Lung (tissue), 11 donors: ENCODE measurements at regions not wholly inside any gene's neighbourhood (a gene's known extent, or its start where the extent isn't known, plus 50 kb on each side); places are given as distances from the start of the nearest gene placed in this dataset.

Experiments
- ATAC-seq: fragments of 200-7000 bp; cut with Tn5 transposase; one replicate; pipeline ENCODE4 v1.9.1; 2020; ENCODE audit warnings: moderate number of reproducible peaks; ENCODE audit not compliant: insufficient read depth, low FRiP score
- DNase-seq, 3 donors: peaks; one replicate each; pipeline ENCODE4 v3.0.0-alpha.2; 2013 to 2017
- H3K27ac ChIP-seq, 2 donors: one replicate each; pipeline ENCODE4 v1.5.1; 2013; ENCODE audit warnings: mild to moderate bottlenecking in 2 of 2, moderate library complexity in 2 of 2, control low read depth in 1 of 2, inconsistent platforms in 1 of 2, low read depth in 1 of 2, low read length in 1 of 2
- H3K27me3 ChIP-seq, 3 donors: one replicate each; pipeline ENCODE4 v1.5.1; 2013; ENCODE audit warnings: low read length in 2 of 3; ENCODE audit not compliant: control insufficient read depth in 3 of 3, insufficient read depth in 3 of 3
- H3K36me3 ChIP-seq, 4 donors: one replicate each; pipeline ENCODE4 v1.5.1; 2013; ENCODE audit warnings: low read length in 4 of 4, mild to moderate bottlenecking in 1 of 4, moderate library complexity in 1 of 4; ENCODE audit not compliant: control insufficient read depth in 4 of 4, insufficient read depth in 4 of 4
- H3K4me1 ChIP-seq, 5 donors: one replicate each; pipeline ENCODE4 v1.5.1; 2013; ENCODE audit warnings: low read length in 5 of 5, mild to moderate bottlenecking in 2 of 5, moderate library complexity in 1 of 5; ENCODE audit not compliant: control insufficient read depth in 5 of 5, insufficient read depth in 5 of 5
- H3K4me3 ChIP-seq: one replicate; pipeline ENCODE4 v1.5.1; 2013; ENCODE audit warnings: mild to moderate bottlenecking, control low read depth, moderate library complexity
- H3K9ac ChIP-seq, 2 donors: one replicate each; pipeline ENCODE4 v1.5.1; 2013; ENCODE audit warnings: low read length in 2 of 2, control low read depth in 1 of 2; ENCODE audit not compliant: insufficient read depth in 1 of 2
- H3K9me3 ChIP-seq, 4 donors: one replicate each; pipeline ENCODE4 v1.5.1; 2013; ENCODE audit warnings: low read length in 3 of 4, mild to moderate bottlenecking in 1 of 4, moderate library complexity in 1 of 4; ENCODE audit not compliant: control insufficient read depth in 4 of 4, insufficient read depth in 3 of 4
- WGBS, 2 donors: extraction: QIAGEN DNeasy Blood & Tissue Kit; methylation state at CpG; one replicate each; pipeline ENCODE4 v1.1.7; 2013; 5-methylcytosine and 5-hydroxymethylcytosine counted together
- TF ChIP-seq, protein P1 (sequence below): IDR thresholded peaks from 2 replicates; pipeline ENCODE4 v1.5.1; 2012; ENCODE audit warnings: mild to moderate bottlenecking; ENCODE audit errors: control extremely low read depth, extremely low read depth
- donor health status: control.
- donor health status: control.
- donor health status: Bipolar disorder and iron deficiency.
- donor health status: healthy.
- donor health status: DM: yes; HTN: yes; CAD: no.

DNA sequence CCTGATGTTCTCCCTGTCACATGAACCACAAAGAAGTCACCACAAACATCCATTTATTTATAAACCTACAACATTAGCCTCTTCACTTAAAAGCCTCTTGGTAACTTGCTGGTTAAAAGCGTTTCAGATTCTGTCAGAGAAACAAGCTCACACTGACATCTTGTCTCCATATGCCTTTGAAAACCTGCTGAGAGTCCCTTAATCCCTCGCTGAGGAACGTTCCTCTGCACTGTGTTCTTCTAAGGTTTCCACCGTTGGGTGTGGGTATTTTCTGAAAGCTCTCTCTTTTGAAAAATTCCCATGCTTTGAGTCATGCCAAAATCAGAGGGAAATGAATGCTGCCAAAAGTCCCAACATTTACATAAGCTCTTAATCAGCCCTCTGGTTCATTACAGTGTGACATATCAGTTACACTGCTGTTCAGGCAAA, 149.8 kb downstream of the CCDC34 start:
- TF ChIP-seq, protein P1, sequence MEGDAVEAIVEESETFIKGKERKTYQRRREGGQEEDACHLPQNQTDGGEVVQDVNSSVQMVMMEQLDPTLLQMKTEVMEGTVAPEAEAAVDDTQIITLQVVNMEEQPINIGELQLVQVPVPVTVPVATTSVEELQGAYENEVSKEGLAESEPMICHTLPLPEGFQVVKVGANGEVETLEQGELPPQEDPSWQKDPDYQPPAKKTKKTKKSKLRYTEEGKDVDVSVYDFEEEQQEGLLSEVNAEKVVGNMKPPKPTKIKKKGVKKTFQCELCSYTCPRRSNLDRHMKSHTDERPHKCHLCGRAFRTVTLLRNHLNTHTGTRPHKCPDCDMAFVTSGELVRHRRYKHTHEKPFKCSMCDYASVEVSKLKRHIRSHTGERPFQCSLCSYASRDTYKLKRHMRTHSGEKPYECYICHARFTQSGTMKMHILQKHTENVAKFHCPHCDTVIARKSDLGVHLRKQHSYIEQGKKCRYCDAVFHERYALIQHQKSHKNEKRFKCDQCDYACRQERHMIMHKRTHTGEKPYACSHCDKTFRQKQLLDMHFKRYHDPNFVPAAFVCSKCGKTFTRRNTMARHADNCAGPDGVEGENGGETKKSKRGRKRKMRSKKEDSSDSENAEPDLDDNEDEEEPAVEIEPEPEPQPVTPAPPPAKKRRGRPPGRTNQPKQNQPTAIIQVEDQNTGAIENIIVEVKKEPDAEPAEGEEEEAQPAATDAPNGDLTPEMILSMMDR: no peak
- Histone ChIP-seq H3K4me3 (no peak overlapping the region), H3K4me1 (peaks cover 0 to 32% (median 13%) of the 10 kb centered on the region in 5 donors), H3K9ac (no peak overlapping the region), H3K27ac (no peak overlapping the region), H3K36me3 (no peaks in the 10 kb centered on the region), H3K9me3 (no peaks in the 10 kb centered on the region), H3K27me3 (peaks cover 0 to under 1% (median 0%) of the 10 kb centered on the region in 3 donors)
- ATAC-seq (no peak), DNase-seq (peak in 2 of 3 donors; percentile 81 to 85)
- 27 to 36% methylated on average over 4 of the region's 4 CpGs for WGBS, 2 donors

- no peak for ATAC-seq
- no peak overlapping the region for H3K9ac ChIP-seq
- no peak overlapping the region for H3K27ac ChIP-seq
- WGBS, 2 donors: 89% methylated on average over 2 of the region's 2 CpGs
- H3K27me3 ChIP-seq: no peaks in the 10 kb centered on the region
- TF ChIP-seq, protein P1: no peak
- no peak for DNase-seq
- H3K36me3 ChIP-seq: no peaks in the 10 kb centered on the region
- no peaks in the 10 kb centered on the region for H3K9me3 ChIP-seq
- no peak overlapping the region for H3K4me3 ChIP-seq
- H3K4me1 ChIP-seq: peaks cover 0 to 27% (median 9%) of the 10 kb centered on the region in 5 donors
Measured at GRCh38 chr11:27212248-27212780, 150.7 kb downstream of the CCDC34 start.

DNA sequence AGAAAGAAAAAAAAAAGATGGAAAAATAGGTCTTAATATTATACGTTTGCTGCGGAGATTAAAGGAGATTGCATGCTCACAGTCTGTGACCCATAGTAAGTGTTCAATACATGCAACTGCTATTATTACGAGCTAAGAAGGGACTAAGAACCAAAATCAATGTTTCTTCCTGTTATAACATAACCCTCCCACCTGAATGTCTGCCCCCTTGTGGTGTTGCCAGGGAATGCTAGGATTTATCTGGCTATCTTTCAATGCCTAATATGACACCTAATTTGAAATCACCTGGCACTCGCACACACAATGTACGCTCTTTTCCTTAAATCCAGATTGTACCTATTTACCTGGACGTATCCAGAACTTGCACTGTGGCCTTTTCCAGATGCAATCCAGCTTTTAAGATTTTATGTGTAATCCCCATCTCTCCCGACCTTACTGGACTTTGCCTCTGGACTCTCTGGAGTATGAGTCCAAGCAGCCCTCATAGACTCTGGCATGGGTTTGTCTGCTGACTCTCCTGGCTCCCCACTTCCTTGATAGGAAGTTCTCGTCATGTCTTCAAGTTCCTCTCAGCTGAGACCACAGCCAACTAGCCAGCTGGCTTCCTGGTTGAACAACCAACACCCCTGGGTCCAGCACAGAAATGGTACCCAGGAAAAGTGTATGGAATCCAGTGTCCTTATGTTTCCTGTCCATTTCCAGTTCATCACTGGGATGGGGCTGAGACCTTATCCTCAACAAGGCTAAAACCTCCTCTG, 151.5 kb downstream of the CCDC34 start:
- Histone ChIP-seq H3K4me1 (peaks cover 0 to 25% (median 7%) of the 10 kb centered on the region in 5 donors), H3K4me3 (no peak overlapping the region), H3K27ac (no peak overlapping the region), H3K27me3 (no peaks in the 10 kb centered on the region), H3K9ac (no peak overlapping the region), H3K9me3 (no peaks in the 10 kb centered on the region), H3K36me3 (no peaks in the 10 kb centered on the region)
- WGBS, 2 donors: 82 to 88% methylated on average over 8 of the region's 8 CpGs
- DNase-seq: no peak
- ATAC-seq: no peak
- TF ChIP-seq, protein P1: no peak
